H1 (cell line): ENCODE measurements at regions not wholly inside any gene's neighbourhood (a gene's known extent, or its start where the extent isn't known, plus 50 kb on each side); places are given as distances from the start of the nearest gene placed in this dataset.

ENCODE experiments used
- CHD1 ChIP-seq: IDR thresholded peaks from 2 replicates; pipeline ENCODE4 v1.6.1; 2012; ENCODE audit warnings: low read depth, low read length, improper control_type of control experiment
- CHD2 ChIP-seq: IDR thresholded peaks from 2 replicates; pipeline ENCODE4 v1.6.1; 2012; ENCODE audit warnings: low read length, improper control_type of control experiment
- FOSL1 ChIP-seq: IDR thresholded peaks from 2 replicates; pipeline ENCODE4 v1.6.1; 2011; ENCODE audit warnings: mild to moderate bottlenecking, low read depth, low read length, moderate library complexity; ENCODE audit not compliant: insufficient read depth
- JUND ChIP-seq: IDR thresholded peaks from 2 replicates; pipeline ENCODE4 v1.6.1; 2011; ENCODE audit warnings: mild to moderate bottlenecking, improper control_type of control experiment, low read length
- SIX5 ChIP-seq: IDR thresholded peaks from 2 replicates; pipeline ENCODE4 v1.6.1; 2011; ENCODE audit warnings: mild to moderate bottlenecking, low read depth, low read length
- SP1 ChIP-seq: IDR thresholded peaks from 2 replicates; pipeline ENCODE4 v1.6.1; 2011; ENCODE audit warnings: low read depth, low read length
- TF ChIP-seq, protein P1 (sequence below): fragments of 300-600 bp; sonication (generic); IDR thresholded peaks from 2 replicates; pipeline ENCODE4 v1.7.1; 2012; ENCODE audit warnings: low read length, moderate library complexity, mild to moderate bottlenecking, inconsistent platforms; ENCODE audit not compliant: insufficient replicate concordance
- TF ChIP-seq, protein P2 (sequence below): IDR thresholded peaks from 2 replicates; pipeline ENCODE4 v1.6.1; 2011; ENCODE audit warnings: low read depth, mild to moderate bottlenecking, low read length; ENCODE audit not compliant: insufficient read depth
- TF ChIP-seq, protein P3 (sequence below), 3 experiments: IDR thresholded peaks; 1 replicate in 2 of 3; 2 replicates in 1 of 3; pipeline versions ENCODE4 v1.5.1 to v1.6.1; 2011; ENCODE audit warnings: low read length in 3 of 3, mild to moderate bottlenecking in 3 of 3, inconsistent platforms in 2 of 3, low read depth in 1 of 3, moderate library complexity in 1 of 3; ENCODE audit not compliant: insufficient read depth in 1 of 3; ENCODE audit errors: control extremely low read depth in 1 of 3

DNA sequence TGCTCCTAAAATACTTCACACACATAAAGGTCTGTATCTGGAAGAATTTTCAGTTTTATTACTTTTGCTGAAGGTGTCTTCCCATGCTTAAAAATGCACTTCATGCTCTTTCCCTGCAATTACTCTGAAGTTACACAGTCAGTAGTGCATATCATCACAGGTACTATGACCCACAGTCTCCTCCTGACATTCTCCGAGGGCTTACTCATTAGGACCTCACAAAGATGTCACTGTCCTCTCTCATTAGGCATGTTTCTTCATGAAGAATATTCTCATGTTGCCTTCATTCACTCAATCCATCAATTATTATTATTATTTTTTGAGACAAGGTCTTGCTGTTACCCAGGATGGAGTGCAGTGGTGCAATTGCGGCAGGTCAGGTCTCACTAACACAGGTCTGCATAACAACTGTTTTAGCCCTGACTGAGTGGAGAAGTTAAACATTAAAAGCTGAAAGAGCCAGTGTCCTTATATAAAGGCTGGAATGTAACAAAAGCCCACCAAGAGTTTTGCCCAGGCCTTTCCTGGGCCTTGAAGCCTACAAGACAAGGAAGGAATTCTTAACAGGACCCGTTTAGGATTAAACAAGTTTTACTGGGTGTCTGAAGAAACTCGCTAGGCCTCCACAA, 119.5 kb upstream of the WSCD2 start (continued):
- TF ChIP-seq CHD1, result no peak
- TF ChIP-seq JUND, result no peak
- TF ChIP-seq, protein P1, sequence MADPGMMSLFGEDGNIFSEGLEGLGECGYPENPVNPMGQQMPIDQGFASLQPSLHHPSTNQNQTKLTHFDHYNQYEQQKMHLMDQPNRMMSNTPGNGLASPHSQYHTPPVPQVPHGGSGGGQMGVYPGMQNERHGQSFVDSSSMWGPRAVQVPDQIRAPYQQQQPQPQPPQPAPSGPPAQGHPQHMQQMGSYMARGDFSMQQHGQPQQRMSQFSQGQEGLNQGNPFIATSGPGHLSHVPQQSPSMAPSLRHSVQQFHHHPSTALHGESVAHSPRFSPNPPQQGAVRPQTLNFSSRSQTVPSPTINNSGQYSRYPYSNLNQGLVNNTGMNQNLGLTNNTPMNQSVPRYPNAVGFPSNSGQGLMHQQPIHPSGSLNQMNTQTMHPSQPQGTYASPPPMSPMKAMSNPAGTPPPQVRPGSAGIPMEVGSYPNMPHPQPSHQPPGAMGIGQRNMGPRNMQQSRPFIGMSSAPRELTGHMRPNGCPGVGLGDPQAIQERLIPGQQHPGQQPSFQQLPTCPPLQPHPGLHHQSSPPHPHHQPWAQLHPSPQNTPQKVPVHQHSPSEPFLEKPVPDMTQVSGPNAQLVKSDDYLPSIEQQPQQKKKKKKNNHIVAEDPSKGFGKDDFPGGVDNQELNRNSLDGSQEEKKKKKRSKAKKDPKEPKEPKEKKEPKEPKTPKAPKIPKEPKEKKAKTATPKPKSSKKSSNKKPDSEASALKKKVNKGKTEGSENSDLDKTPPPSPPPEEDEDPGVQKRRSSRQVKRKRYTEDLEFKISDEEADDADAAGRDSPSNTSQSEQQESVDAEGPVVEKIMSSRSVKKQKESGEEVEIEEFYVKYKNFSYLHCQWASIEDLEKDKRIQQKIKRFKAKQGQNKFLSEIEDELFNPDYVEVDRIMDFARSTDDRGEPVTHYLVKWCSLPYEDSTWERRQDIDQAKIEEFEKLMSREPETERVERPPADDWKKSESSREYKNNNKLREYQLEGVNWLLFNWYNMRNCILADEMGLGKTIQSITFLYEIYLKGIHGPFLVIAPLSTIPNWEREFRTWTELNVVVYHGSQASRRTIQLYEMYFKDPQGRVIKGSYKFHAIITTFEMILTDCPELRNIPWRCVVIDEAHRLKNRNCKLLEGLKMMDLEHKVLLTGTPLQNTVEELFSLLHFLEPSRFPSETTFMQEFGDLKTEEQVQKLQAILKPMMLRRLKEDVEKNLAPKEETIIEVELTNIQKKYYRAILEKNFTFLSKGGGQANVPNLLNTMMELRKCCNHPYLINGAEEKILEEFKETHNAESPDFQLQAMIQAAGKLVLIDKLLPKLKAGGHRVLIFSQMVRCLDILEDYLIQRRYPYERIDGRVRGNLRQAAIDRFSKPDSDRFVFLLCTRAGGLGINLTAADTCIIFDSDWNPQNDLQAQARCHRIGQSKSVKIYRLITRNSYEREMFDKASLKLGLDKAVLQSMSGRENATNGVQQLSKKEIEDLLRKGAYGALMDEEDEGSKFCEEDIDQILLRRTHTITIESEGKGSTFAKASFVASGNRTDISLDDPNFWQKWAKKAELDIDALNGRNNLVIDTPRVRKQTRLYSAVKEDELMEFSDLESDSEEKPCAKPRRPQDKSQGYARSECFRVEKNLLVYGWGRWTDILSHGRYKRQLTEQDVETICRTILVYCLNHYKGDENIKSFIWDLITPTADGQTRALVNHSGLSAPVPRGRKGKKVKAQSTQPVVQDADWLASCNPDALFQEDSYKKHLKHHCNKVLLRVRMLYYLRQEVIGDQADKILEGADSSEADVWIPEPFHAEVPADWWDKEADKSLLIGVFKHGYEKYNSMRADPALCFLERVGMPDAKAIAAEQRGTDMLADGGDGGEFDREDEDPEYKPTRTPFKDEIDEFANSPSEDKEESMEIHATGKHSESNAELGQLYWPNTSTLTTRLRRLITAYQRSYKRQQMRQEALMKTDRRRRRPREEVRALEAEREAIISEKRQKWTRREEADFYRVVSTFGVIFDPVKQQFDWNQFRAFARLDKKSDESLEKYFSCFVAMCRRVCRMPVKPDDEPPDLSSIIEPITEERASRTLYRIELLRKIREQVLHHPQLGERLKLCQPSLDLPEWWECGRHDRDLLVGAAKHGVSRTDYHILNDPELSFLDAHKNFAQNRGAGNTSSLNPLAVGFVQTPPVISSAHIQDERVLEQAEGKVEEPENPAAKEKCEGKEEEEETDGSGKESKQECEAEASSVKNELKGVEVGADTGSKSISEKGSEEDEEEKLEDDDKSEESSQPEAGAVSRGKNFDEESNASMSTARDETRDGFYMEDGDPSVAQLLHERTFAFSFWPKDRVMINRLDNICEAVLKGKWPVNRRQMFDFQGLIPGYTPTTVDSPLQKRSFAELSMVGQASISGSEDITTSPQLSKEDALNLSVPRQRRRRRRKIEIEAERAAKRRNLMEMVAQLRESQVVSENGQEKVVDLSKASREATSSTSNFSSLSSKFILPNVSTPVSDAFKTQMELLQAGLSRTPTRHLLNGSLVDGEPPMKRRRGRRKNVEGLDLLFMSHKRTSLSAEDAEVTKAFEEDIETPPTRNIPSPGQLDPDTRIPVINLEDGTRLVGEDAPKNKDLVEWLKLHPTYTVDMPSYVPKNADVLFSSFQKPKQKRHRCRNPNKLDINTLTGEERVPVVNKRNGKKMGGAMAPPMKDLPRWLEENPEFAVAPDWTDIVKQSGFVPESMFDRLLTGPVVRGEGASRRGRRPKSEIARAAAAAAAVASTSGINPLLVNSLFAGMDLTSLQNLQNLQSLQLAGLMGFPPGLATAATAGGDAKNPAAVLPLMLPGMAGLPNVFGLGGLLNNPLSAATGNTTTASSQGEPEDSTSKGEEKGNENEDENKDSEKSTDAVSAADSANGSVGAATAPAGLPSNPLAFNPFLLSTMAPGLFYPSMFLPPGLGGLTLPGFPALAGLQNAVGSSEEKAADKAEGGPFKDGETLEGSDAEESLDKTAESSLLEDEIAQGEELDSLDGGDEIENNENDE, result no peak
- no peak for TF ChIP-seq CHD2
- TF ChIP-seq SIX5, result no peak
- TF ChIP-seq, protein P2, sequence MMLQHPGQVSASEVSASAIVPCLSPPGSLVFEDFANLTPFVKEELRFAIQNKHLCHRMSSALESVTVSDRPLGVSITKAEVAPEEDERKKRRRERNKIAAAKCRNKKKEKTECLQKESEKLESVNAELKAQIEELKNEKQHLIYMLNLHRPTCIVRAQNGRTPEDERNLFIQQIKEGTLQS, result no peak
- TF ChIP-seq FOSL1, result no peak
- no peak for TF ChIP-seq SP1
- TF ChIP-seq, protein P3, sequence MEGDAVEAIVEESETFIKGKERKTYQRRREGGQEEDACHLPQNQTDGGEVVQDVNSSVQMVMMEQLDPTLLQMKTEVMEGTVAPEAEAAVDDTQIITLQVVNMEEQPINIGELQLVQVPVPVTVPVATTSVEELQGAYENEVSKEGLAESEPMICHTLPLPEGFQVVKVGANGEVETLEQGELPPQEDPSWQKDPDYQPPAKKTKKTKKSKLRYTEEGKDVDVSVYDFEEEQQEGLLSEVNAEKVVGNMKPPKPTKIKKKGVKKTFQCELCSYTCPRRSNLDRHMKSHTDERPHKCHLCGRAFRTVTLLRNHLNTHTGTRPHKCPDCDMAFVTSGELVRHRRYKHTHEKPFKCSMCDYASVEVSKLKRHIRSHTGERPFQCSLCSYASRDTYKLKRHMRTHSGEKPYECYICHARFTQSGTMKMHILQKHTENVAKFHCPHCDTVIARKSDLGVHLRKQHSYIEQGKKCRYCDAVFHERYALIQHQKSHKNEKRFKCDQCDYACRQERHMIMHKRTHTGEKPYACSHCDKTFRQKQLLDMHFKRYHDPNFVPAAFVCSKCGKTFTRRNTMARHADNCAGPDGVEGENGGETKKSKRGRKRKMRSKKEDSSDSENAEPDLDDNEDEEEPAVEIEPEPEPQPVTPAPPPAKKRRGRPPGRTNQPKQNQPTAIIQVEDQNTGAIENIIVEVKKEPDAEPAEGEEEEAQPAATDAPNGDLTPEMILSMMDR (IDR thresholded peaks at IDR 0.05; ENCODE audit: control extremely low read depth in 1 of 3, insufficient read depth in 1 of 3, low read depth in 1 of 3, low read length in 3 of 3), result no peak
